Endothelial cell of umbilical vein (primary cell): ENCODE measurements at regions not wholly inside any gene's neighbourhood (a gene's known extent, or its start where the extent isn't known, plus 50 kb on each side); places are given as distances from the start of the nearest gene placed in this dataset.

Experiments used
- BruUV-seq: library from RNA; stranded (reverse); fragments of 400-500 nt; replicated peaks from 2 replicates; lab custom pipeline; 2021; lab: Mats Ljungman, UMichigan
- CTCF ChIA-PET: fragments of 300-600, 350-600 bp; sonication (Branson Sonifier 250); formaldehyde crosslinking; loops from one replicate; lab custom pipeline; 2021; ENCODE audit warnings: antibody characterized with exemption, inconsistent platforms; lab: Charles Lee
- POLR2A ChIA-PET: fragments of 300-600, 350-600 bp; sonication (Branson Sonifier 250); formaldehyde crosslinking; loops from one replicate; lab custom pipeline; 2021; ENCODE audit warnings: antibody characterized with exemption, inconsistent platforms; lab: Charles Lee
- DNase-seq: peaks from one replicate; pipeline ENCODE4 v3.0.0-alpha.2; 2011; ENCODE audit warnings: low read depth, low spot score
- FAIRE-seq: peaks from 2 replicates; lab custom pipeline; 2011; peaks lifted over from hg19 to GRCh38; lab: Jason Lieb, UNC
- H2AFZ ChIP-seq: 2 replicates; pipeline ENCODE4 v1.6.0; 2012; ENCODE audit warnings: low read depth, low read length, control low read depth, inconsistent platforms
- H3K27ac ChIP-seq: 2 replicates; pipeline ENCODE4 v1.5.1; 2011; ENCODE audit warnings: low read depth, mild to moderate bottlenecking, control low read depth, low read length, moderate library complexity; ENCODE audit not compliant: insufficient read depth
- H3K27me3 ChIP-seq, 2 experiments: 2 replicates each; pipeline versions ENCODE4 v1.6.0 to v1.6.1; 2011; ENCODE audit warnings: low read length in 2 of 2, mixed read lengths in 1 of 2; ENCODE audit not compliant: control insufficient read depth in 2 of 2, insufficient read depth in 2 of 2
- H3K36me3 ChIP-seq, 2 experiments: 2 replicates in 1 of 2; 3 replicates in 1 of 2; pipeline ENCODE4 v1.5.1; 2011; ENCODE audit warnings: low read length in 2 of 2, mild to moderate bottlenecking in 1 of 2, moderate library complexity in 1 of 2; ENCODE audit not compliant: control insufficient read depth in 2 of 2, insufficient read depth in 2 of 2; ENCODE audit errors: extremely low read depth in 1 of 2
- H3K4me1 ChIP-seq: 3 replicates; pipeline ENCODE4 v1.5.1; 2011; ENCODE audit warnings: mild to moderate bottlenecking, low read length; ENCODE audit not compliant: control insufficient read depth, insufficient read depth; ENCODE audit errors: extremely low read depth
- H3K4me2 ChIP-seq: 2 replicates; pipeline ENCODE4 v1.6.1; 2011; ENCODE audit warnings: low read length, control low read depth, mixed read lengths; ENCODE audit not compliant: insufficient read depth
- H3K4me3 ChIP-seq, 3 experiments: fragments of 200-600 bp in 1 of 3; sonication (generic), shearing (Covaris generic) in 1 of 3; replicated peaks in 1 of 3; 2 replicates each; pipeline ENCODE4 v1.5.1; 2011 to 2016; ENCODE audit warnings: control low read depth in 3 of 3, low read length in 3 of 3, mild to moderate bottlenecking in 2 of 3, inconsistent platforms in 1 of 3, low read depth in 1 of 3, moderate library complexity in 1 of 3; ENCODE audit not compliant: insufficient read depth in 1 of 3
- H3K79me2 ChIP-seq: 2 replicates; pipeline ENCODE4 v1.6.0; 2012; ENCODE audit warnings: low read length, inconsistent platforms; ENCODE audit not compliant: control insufficient read depth, insufficient read depth
- H3K9ac ChIP-seq: replicated peaks from 2 replicates; pipeline ENCODE3; 2011; ENCODE audit warnings: low read length, control low read depth; ENCODE audit not compliant: insufficient read depth; ENCODE audit errors: extremely low read depth
- H3K9me1 ChIP-seq: replicated peaks from 3 replicates; pipeline ENCODE4 v1.6.0; 2011; ENCODE audit warnings: mild to moderate bottlenecking, low read length; ENCODE audit not compliant: control insufficient read depth, insufficient read depth; ENCODE audit errors: extremely low read depth
- H3K9me3 ChIP-seq: replicated peaks from 2 replicates; pipeline ENCODE4 v1.5.1; 2012; ENCODE audit warnings: low read length, inconsistent platforms; ENCODE audit not compliant: control insufficient read depth, insufficient read depth
- H4K20me1 ChIP-seq: replicated peaks from 2 replicates; pipeline ENCODE3; 2011; ENCODE audit warnings: mild to moderate bottlenecking, low read length; ENCODE audit not compliant: control insufficient read depth, insufficient read depth; ENCODE audit errors: extremely low read depth
- CTCF ChIP-seq, 2 donors: IDR thresholded peaks; 1 replicate in 1 of 2; 2 replicates in 1 of 2; pipeline ENCODE4 v1.5.1; 2011; ENCODE audit warnings: low read length in 2 of 2, mild to moderate bottlenecking in 2 of 2, moderate library complexity in 2 of 2, control low read depth in 1 of 2, inconsistent platforms in 1 of 2, low read depth in 1 of 2; ENCODE audit not compliant: insufficient read depth in 1 of 2; ENCODE audit errors: extremely low read depth in 1 of 2
- EZH2 ChIP-seq: IDR thresholded peaks from 2 replicates; pipeline ENCODE4 v1.6.1; 2012; ENCODE audit warnings: borderline replicate concordance, low read depth, mild to moderate bottlenecking, moderate library complexity, low read length, inconsistent platforms; ENCODE audit not compliant: severe bottlenecking
- FOS ChIP-seq: IDR thresholded peaks from 2 replicates; pipeline ENCODE4 v1.6.1; 2011; ENCODE audit warnings: mild to moderate bottlenecking, low read length, moderate library complexity, borderline replicate concordance; ENCODE audit not compliant: insufficient read depth
- JUN ChIP-seq: IDR thresholded peaks from 2 replicates; pipeline ENCODE4 v1.6.1; 2011; ENCODE audit warnings: borderline replicate concordance, low read depth; ENCODE audit not compliant: insufficient read length, insufficient read depth
- MAX ChIP-seq: IDR thresholded peaks from 2 replicates; pipeline ENCODE4 v1.6.1; 2011; ENCODE audit not compliant: insufficient read depth, insufficient read length
- POLR2AphosphoS5 ChIP-seq: IDR thresholded peaks from 2 replicates; pipeline ENCODE4 v1.6.1; 2012; ENCODE audit warnings: low read depth, mild to moderate bottlenecking, control low read depth, low read length, moderate library complexity; ENCODE audit not compliant: insufficient read depth
- dilution Hi-C: fragments of 300-500 bp; cut with MboI; formaldehyde crosslinking; loops from one replicate; pipeline ENCODE4 v1.15.0; 2019; ENCODE audit warnings: low sequenced_read_pairs; ENCODE audit not compliant: extremely low pct_ligation_motif_present
- intact Hi-C: fragments of 100-400 bp; cut with micrococcal nuclease; formaldehyde crosslinking; loops from one replicate; pipeline ENCODE4 v1.10.0; 2022

DNA sequence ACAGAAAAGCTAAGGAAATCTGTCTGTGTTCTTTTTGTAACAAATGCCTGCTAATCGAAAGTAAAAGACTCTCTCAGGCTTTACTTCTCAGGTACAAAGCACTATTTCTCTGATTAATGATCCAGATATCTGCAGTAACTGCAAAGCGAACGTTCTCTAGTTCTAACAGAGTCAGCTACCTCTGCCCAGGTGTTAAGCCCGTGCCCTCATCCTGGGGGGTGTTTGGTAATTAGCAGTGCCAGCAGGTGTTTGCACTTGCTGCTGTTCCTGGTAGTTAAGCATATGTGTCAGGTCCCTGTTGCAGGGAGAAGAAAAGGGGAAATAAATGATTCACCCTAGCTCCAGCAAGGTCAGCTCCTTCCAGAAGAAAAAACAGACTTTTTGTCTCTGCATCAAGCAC lies 58.8 kb upstream of the CRIM1 start:
- DNase-seq (no peak), FAIRE-seq (no peak)
- no peak overlapping the region for H3K4me3 ChIP-seq
- no peak overlapping the region for H3K4me2 ChIP-seq
- no peaks in the 10 kb centered on the region for H4K20me1 ChIP-seq
- BruUV-seq, result no TSS peak
- H3K9ac ChIP-seq, result no peak overlapping the region
- H3K36me3 ChIP-seq, result no peaks in the 10 kb centered on the region
- intact Hi-C loops, result no loop called here
- no peak overlapping the region for H2AFZ ChIP-seq
- no peak for TF ChIP-seq JUN
- no peak for TF ChIP-seq POLR2AphosphoS5
- no peak for TF ChIP-seq CTCF (IDR thresholded peaks at IDR 0.05; ENCODE audit: extremely low read depth in 1 of 2, insufficient read depth in 1 of 2, low read depth in 1 of 2, low read length in 2 of 2)
- TF ChIP-seq MAX, result no peak
- TF ChIP-seq EZH2, result no peak
- no peak for TF ChIP-seq FOS
- POLR2A ChIA-PET, result no interaction called here
- H3K27ac ChIP-seq, result no peak overlapping the region
- H3K4me1 ChIP-seq, result no peaks in the 10 kb centered on the region
- dilution Hi-C loops, result no loop called here
- no peaks in the 10 kb centered on the region for H3K9me1 ChIP-seq
- no peaks in the 10 kb centered on the region for H3K9me3 ChIP-seq
- H3K27me3 ChIP-seq, result peaks cover 2 to 7% of the 10 kb centered on the region in 2 experiments
- CTCF ChIA-PET, result no interaction called here
- no peaks in the 10 kb centered on the region for H3K79me2 ChIP-seq
